ENCODE measurements at regions not wholly inside any gene's neighbourhood (a gene's known extent, or its start where the extent isn't known, plus 50 kb on each side); places are given as distances from the start of the nearest gene placed in this dataset.

DNA sequence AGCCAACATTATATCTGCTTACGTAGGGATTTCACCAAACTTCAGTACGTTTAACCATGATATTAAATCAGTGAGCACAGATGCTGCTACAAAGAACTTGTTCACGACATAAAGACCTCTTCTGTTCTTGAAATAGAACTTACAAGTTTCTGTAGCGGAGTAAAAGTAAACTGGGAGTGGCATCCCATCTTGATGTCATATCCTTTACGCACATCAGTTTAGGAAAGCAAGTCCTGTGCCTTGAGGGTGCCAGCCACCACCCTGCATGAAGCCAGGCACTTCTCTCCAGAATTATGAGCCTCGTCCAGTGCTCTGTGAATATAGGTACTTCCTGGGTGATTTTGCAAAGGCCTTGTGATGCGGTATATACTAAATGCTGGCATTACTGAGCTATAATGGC lies 122.6 kb downstream of the BTBD3 start:
- no peak overlapping the region for H3K4me3 ChIP-seq (ENCODE audit: low read length)
- no peak for DNase-seq (ENCODE audit: low read depth)
- TF ChIP-seq, protein P1, sequence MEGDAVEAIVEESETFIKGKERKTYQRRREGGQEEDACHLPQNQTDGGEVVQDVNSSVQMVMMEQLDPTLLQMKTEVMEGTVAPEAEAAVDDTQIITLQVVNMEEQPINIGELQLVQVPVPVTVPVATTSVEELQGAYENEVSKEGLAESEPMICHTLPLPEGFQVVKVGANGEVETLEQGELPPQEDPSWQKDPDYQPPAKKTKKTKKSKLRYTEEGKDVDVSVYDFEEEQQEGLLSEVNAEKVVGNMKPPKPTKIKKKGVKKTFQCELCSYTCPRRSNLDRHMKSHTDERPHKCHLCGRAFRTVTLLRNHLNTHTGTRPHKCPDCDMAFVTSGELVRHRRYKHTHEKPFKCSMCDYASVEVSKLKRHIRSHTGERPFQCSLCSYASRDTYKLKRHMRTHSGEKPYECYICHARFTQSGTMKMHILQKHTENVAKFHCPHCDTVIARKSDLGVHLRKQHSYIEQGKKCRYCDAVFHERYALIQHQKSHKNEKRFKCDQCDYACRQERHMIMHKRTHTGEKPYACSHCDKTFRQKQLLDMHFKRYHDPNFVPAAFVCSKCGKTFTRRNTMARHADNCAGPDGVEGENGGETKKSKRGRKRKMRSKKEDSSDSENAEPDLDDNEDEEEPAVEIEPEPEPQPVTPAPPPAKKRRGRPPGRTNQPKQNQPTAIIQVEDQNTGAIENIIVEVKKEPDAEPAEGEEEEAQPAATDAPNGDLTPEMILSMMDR (conservative IDR thresholded peaks at IDR 0.05; ENCODE audit: low read depth, low read length), result no peak

DNA sequence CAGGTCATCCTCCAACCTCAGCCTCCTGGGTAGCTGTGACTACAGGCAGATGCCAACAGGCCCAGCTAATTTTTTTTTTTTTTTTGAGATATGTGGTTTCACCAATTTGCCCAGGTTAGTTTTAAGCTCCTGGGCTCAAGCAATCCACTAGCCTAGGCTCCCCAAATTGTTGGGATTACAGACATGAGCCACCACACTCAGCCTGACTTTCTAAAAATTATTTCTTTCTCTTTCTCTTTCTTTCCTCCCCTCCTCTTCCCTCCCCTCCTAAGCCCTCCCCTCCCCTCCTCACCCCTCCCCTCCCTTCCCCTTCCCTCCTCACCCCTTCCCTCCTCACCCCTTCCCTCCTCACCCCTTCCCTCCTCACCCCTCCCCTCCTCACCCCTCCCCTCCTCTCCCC lies 127.3 kb downstream of the BTBD3 start:
- no peak overlapping the region for H3K4me3 ChIP-seq (ENCODE audit: low read length)
- no peak for DNase-seq (ENCODE audit: low read depth)
- TF ChIP-seq, protein P1 (conservative IDR thresholded peaks at IDR 0.05; ENCODE audit: low read depth, low read length), result no peak

DNA sequence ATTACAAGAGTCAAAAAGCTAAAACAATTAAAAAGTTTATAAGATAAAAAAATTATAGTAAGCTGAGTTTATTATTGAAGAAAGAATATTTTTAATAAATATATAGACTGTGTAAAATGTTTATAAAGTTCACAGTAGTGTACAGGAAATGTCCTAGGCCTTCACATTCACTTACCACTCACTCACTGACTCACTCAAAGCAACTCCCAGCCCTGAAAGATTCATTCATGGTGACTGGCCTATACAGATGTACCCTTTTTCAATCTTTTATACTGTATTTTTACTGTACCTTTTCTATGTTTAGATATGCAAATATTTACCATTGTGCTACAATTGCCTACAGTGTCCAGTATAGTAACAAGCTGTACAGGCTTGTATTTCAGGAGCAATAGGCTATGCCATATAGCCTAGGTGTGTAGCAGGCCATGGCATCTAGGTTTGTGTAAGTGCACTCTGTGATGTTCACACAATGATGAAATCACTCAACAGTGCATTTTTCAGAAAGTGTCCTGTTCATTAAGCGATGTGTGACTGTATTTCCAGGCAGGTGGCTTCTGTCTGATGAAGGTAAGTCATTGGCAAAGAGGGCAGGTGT lies 130.2 kb downstream of the BTBD3 start:
- TF ChIP-seq, protein P1 (conservative IDR thresholded peaks at IDR 0.05; ENCODE audit: low read depth, low read length), result no peak
- DNase-seq (ENCODE audit: low read depth), result no peak
- H3K4me3 ChIP-seq (ENCODE audit: low read length), result no peak overlapping the region

DNA sequence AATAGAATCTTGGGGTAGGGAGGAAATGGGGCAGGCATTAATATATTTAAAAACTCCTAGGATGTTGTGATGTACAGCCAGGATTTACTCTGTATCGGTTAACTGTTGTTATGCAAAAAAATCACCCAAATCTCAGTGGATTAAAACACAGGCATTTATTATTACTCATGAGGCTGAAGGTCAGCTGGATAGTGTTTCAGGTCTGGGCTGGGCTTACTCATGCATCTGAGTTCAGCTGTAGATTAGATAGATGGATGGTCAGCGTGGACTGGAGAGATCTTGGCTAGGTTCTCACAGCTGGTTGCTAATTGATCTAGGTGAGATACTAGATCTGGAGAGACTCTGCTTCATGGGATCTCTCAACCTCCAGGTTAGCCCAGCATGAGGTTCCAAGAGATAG lies 131.4 kb downstream of the BTBD3 start:
- peak; percentile 24 for DNase-seq (ENCODE audit: low read depth)

DNA sequence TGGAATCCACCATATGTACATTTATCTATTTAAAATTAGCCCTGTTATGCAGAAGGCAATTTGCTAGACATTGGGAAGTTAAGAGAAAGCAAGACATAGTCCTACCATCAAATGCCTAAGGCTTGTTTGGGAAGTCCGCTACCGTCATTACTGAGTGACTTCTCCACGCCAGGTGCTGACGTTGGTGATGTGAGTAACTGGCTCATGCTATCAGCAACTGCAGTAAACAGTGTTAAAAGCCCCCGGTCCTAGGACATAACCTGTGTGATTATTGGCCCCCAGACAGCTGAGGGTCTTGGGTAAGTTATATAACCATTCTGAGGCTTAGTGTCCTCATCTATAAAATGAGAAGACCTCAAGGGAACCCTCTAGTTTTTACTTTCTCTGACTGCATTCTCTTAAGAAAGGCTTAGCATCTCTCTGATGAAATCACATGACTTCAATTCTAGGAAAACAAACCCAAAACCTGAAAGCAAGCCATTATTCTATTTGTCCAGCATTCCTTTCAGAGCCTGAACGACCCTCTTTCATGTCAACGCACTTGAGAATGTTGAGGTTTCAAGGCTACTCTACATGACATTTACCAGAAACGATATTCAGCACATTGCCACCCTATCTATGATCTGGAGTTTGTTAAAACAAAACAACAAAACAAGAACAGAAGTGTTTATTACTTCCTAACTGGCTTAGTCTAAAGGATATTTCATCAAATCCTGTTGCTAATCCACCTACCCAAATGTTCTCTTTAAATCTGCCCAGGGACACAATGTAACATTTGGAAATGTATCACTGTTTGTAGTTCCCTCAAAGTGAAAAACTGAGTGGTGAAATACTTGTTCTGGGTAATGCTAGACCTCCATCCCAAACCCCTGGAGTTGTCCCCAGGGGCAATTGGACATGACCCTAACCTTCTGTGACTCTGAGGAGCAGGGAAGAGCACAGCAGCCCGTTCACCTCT lies 133.8 kb downstream of the BTBD3 start:
- no peak overlapping the region for H3K4me3 ChIP-seq (ENCODE audit: low read length)
- DNase-seq (ENCODE audit: low read depth), result no peak
- TF ChIP-seq, protein P1 (conservative IDR thresholded peaks at IDR 0.05; ENCODE audit: low read depth, low read length), result no peak

More for the DNA sequence above, 131.4 kb downstream of the BTBD3 start:
- H3K4me3 ChIP-seq (ENCODE audit: low read length), result no peak overlapping the region
- TF ChIP-seq, protein P1 (conservative IDR thresholded peaks at IDR 0.05; ENCODE audit: low read depth, low read length), result no peak

DNA sequence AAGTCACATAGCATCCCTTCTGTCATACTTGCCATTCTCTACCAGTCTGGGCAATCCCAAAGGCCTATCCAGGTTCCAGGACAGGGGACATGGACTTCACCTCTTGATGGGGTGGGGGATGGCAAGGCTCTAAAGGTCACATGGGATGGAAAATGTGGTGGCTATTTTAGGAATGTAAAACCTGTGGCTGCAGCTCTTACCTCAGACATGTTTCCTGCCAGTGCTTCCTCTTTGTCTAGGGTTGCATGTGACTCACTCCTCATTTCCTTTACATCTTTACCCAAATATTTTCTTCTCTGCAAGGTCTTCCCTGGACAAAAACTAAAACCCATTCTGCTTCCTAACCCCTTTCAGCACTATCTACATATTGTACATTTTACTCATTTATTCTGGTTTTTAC lies 135.7 kb downstream of the BTBD3 start:
- no peak overlapping the region for H3K4me3 ChIP-seq (ENCODE audit: low read length)
- TF ChIP-seq, protein P1 (conservative IDR thresholded peaks at IDR 0.05; ENCODE audit: low read depth, low read length), result no peak
- DNase-seq (ENCODE audit: low read depth), result no peak
